NCI-H345 treated with DMSO at 0.1 percent for 48 hours (cell line): ENCODE measurements at regions not wholly inside any gene's neighbourhood (a gene's known extent, or its start where the extent isn't known, plus 50 kb on each side); places are given as distances from the start of the nearest gene placed in this dataset.
"Not testable (repeated sequence)": the region's sequence is repeated elsewhere in the genome, so short reads cannot be mapped to it uniquely, and the experiment has no call there.

ENCODE experiments used
- DNase-seq: peaks from one replicate; lab custom pipeline; 2025; ENCODE audit not compliant: unreplicated experiment; lab: John Stamatoyannopoulos, UW

DNA sequence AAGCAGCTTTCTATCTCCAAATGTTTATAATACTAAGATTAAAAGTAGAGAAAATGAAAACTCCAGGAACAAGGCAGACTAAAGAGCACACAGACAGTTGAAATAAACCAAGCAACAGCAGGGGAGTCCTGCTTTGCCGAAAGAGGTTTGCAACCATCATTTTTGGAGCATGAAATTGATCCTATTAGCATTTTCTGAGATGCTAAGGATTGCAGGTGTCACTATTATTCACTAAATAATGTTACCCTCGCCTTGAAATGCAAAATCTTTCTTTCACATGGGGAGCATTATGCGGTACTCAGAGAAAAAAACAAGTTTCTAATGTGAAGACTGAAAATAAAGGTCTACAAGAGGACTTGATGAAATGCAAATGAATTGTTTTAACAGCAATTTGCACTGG is 81.7 kb upstream of the DNAJC10 start:
- DNase-seq: no peak

DNA sequence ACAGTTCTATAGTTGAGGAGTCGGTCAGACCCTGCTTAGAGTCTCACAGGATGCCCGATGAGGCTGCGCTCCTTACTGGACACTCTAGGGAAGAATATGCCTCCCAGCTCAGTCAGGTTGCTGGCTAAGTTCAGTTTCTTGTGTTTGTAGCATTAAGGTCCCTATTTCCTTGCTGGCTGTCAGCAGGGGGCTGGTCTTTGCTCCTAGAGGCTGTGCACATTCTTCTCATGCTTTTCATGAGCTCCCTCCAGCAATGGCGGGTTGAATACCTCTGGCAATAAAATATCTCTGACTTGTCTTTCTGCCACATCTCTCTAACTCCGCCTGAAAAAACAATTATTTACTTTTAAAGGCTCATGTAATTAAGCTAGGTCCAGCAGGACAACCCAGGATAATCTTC is 79.4 kb upstream of the DNAJC10 start:
- DNase-seq: no peak

DNA sequence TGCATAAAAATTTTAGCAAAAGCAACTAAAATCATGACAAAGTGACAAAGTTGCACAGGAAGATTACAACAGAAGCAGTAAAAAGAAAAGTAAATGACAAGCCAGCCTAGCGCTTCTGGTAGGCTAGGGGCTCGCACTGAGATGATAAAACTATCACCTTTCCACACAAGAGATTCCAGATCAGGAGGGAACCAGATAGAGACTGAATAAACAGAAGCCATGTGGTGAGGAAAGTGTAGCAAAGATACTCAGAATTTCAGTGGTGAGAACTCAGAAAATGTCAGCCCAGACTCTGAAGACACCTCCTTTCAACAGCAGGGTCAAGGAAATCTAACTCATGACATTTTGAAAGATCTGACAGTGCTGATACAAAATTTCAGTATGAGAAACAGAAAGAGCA is 77.4 kb upstream of the DNAJC10 start:
- no peak for DNase-seq

DNA sequence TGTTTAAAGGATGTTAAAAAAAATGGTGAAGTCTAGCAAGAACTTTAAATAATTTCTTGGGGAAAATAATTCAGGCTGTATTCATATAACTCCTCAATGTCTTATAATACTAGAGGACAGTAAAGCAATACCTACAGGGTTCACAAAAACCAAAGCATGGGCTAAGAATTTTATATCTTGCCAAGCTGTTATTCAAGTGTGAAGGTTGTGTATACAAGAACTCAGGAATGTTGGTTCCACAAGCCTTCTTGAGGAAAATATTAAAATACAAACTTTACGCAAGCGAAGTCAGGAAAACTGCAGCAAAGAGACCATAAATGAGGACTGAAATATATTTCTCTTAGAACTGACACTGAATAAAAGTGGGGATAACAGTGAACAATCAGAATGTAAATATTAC is 76.1 kb upstream of the DNAJC10 start:
- DNase-seq: no peak

DNA sequence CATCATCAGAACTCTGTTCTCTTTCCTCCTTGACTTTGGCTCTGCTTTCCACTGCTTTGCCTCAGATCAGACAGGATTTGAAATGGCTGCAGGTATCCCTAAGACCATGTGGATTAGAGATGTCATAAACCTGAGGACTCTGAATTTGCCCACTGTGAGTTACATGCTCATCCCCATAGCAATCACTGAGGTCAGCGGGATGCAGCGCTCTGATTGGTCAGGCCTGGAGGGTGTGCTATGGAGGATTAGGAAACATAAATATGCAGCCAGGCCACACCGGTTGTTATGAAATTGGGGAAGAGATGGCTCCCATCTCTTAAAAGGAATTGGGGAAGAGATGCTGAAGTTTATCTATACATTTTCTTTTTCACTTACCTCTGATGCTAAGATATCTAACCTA is 73.7 kb upstream of the DNAJC10 start:
- no peak for DNase-seq

DNA sequence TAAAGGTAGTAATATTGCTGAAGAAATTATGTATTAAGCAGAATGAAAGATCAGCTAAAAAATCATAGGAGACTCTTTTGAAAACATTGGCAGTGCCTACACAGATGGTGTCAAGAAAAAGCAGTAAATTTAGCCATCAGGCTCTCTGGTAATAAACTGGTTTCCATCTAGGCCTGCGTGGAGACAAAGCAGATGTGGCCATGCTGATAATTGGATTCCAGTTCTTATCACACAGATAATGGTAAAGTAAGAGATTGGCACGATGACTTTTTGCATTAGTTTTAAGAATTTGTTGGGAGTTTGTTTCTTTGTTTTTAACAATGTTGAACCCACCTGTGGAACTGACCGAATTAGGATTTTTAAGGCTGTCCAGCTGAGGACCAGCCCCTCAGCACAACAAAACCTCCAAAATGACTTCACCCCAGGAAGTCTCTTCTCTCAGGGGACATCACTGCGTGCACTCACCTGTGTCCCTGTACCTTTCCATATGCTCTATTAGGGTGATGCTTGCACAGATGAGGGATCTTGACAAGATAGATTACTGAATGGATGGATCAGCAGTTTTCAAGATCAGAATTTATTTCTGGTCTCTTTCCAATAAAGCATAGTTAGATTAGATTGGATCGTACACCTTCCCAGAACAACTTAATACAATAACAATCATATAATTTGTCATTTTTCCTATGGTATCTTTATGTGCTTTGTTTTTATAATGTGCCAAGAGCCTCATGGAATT is 69.1 kb upstream of the DNAJC10 start:
- no peak for DNase-seq

DNA sequence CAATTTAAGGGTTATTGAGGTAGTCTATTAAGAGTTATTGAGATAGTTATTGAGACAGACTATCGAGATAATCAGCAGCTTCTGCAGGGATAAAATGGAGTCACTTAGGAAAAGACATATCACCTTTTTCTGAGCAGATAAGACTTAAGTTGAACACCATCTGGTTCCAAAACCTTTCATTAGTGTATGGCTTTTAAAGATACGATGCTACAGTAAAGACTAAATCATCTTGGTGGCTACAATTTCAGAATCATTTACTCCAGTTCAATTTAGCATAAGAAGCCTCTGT is 68.6 kb upstream of the DNAJC10 start:
- no peak for DNase-seq

DNA sequence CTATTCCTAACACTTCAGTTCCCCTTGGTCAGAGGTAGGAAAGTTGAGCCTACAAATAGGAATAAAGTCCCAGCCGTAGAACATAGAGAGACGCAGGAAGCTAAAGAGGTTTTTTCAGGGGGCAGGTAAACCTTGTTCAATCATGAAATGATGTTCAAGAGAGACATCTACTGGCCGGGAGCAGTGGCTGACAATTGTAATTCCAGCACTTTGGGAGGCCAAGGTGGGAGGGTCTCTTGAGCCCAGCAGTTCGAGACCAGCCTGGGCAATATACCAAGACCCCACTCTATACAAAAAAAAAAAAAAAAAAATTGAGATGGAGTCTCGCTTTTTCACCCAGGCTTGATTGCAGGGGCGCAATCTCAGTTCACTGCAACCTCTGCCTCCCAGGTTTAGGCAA is 66.7 kb upstream of the DNAJC10 start:
- DNase-seq: peak; percentile 25

DNA sequence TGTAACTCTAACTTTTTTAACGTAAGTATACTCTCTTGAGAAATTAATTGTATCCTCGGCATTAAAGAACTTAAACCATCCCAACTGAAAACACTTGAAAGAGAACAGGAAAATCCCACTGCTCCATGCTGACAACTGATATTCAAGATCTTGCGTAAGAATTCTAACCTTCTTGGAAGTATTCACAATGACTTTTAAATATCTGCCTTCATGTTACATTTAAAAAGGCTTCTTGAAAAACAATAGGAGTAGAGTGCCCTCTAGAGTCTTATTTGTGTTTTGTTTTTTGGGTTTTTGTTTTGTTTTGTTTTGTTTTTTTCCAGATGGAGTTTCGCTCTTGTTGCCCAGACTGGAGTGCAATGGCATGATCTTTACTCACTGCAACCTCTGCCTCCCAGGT is 65.4 kb upstream of the DNAJC10 start:
- DNase-seq: peak; percentile 27

DNA sequence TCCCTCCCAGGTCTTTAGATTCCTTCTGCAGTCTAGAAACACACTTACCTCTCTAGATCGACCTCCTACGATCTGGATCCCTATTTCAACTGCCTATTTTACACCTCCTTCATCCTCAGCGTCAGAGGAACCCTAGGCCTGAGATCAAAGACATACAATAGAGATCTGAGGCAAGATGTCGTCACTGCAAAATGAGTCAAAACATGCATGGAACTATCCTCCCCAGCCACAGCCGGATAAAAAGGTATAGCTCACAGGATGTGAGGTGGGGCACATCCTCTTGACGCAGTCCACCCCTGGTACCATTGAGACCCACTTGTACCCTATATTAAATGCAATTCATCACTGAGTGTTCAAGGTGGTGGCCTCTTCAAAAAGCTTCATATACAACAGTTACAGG is 63.7 kb upstream of the DNAJC10 start:
- no peak for DNase-seq

DNA sequence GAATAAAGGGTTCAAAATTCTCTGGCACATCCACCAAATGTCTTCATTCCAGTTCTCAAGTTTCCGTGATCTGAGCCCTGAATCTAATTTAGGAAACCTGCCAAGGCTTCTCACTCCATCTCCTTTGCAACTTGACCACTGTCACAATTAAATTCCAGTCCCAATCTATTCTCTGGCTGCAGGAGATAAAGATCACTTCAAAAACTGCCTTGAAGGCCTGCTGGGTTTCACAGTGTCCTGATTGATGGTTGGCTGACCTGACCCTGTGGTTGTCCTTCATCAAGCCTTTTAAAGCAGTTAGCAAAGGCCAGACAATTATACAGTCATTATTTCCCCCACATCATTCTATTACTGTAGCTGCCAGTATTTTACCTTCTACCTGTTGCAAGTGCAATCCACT is 60.3 kb upstream of the DNAJC10 start:
- no peak for DNase-seq

DNA sequence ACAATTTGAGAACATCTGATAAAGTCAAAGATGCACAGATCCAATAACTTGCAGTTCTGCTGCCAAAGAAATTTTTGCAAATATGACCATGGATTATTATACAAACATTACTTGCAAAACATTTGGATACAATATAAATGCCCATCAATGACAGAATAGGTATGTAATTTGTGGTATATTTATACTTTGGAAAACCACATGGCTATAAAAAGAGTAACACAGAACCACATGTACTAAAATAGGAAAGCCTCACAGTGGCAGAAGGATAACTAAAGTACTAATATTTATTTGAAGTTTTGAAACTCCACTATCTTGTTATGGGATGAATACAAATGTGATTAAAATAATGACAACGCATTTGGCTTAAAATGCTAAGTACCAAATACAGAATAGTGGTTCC is 51.8 kb upstream of the DNAJC10 start:
- no peak for DNase-seq

DNA sequence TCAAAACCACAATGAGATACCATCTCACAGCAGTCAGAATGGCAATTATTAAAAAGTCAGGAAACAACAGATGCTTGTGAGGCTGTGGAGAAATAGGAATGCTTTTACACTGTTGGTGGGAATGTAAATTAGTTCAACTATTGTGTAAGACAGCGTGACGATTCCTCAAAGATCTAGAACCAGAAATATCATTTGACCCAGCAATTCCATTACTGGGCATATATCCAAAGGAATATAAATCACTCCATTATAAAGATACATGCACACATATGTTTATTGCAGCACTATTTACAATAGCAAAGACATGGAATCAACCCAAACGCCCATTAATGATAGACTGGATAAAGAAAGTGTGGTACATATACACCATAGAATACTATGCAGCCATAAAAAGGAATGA is 50.6 kb upstream of the DNAJC10 start:
- not testable (repeated sequence) for DNase-seq
